ENCODE measurements at regions not wholly inside any gene's neighbourhood (a gene's known extent, or its start where the extent isn't known, plus 50 kb on each side); places are given as distances from the start of the nearest gene placed in this dataset.

- DNase-seq: no peak
These were observed 116.0 kb upstream of the SLC28A3 start for GRCh38 chr9:84456527-84456926.

DNA sequence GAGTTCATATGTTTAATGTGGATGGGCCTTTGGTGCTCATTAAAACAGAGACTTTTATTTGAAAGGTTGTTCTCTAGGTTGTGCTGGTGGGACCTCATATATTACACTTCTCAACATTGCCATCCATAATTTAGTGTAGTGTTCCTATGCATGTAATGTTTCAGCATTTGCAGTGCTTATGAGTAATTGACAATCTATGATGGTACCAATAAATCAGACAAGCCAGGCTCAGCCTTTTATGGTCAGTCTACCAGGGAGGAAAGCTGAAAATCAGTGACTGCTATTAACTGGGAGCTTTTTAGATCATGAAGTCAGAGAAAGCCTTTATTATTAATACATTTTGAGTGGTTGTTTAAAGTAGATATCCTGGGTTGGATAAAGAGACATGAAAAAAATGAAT, 120.1 kb upstream of the SLC28A3 start:
- no peak for DNase-seq

GRCh38 chr9:84463272-84463671, 122.7 kb upstream of the SLC28A3 start:
- no peak for DNase-seq

GRCh38 chr9:84466580-84467285, 126.2 kb upstream of the SLC28A3 start:
- no peak for DNase-seq

DNA sequence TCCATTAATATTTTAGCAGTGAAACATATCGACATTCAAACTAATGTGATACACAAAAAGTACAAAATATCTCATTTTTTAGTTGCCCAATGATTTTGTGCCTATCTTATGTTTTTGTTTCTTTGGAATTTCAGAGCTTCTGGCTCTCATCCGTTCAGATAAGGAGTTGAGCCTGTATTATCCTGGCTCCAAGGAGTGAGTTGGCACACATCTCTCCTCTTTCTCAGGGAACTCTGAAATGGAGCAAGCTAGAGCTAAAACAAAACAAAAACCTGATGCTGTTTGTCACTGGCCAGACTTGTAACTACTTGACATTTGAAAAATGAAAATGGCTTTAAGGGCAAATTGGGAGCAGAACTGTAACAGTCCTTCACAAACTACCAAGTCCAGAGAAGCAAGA, 131.3 kb upstream of the SLC28A3 start:
- no peak for DNase-seq

GRCh38 chr9:84478996-84479395, 138.4 kb upstream of the SLC28A3 start:
- no peak for DNase-seq

DNA sequence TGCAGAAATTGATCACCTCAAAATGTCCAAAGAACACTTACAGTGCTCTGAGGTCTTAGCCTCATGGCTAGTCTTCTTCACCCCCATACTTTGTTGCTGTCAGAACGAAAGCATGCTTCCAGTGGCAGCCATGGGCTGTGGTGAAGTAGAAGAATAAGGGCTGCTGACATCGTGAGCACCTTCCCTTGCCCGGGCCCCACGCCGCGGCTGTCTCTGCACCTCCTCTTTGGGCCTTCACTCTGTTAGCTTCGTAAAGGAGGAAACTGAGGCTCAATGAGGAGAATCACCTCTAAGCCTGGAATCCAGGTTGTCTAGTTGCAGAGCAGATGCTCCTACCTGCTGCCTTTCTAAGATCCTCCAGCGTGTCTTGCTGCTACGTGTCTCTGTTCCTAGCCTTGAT, 139.5 kb upstream of the SLC28A3 start:
- DNase-seq: no peak

DNA sequence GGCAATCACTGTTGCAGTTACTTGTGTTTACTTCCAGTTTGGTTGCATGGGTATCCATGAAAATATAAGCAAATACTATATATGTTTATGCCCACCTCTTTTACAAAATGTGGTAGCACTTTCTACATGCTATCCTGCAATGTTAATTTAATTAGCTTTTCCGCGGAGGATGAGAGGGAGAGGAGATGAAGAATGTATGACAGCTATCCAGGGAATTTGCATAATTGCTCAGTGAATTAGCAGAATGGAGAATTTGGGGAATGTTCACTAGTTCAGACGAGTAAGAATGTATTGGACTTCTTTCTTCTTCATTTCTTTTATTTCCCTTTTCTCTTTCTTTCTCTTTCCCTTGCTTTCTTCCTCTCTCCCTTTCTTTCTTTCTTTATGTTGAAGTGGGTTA, 140.7 kb upstream of the SLC28A3 start:
- DNase-seq: no peak

DNA sequence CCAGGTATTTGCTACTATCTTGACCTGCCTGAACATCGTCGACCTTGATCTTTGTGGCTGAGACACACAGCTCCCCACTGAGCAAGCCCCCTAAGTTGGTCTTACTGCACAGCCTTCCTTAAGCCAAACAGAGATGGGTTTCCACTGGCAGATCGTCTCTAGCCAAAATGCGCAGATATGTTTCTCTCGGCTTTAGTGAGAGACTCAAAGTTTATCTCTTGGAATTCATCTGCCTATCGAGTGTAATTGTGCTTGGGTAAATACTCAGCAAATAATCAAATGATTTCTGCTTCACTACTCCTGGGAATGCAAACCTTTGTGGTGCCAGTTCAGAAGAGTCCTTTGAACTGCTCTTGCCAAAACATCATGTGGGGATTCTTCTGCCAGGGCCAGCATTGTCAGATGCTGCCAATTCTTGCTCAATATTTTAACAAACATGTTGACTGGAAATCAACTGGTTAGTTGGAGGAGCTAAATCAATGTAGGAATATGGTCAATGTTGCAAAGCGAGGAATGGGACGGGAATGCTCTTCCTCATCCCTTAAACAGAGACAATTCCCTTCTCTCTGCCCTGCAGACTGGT, 141.2 kb upstream of the SLC28A3 start:
- no peak for DNase-seq

DNA sequence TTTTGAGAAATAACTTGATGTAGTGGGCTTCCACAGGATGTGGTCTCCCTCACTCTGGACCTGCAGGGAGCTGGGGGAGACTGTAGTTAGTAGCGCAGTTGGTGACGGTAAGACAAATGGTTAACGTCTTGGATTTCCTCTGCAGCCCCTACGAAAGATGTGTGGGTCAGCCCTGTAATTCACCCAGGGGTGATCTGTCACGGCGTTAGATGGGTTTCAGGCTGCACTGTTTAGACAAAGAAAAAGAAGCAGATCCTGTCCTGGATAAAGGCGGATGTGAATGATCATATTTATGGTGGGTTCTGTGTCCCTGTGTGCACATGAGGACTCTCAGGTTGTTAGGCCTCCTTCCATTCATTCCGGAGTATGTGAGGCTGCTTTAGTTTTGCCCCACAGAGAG, 142.0 kb upstream of the SLC28A3 start:
- no peak for DNase-seq

- no peak for DNase-seq
These were observed 143.6 kb upstream of the SLC28A3 start for GRCh38 chr9:84484172-84484571.

GRCh38 chr9:84485539-84485938, 145.0 kb upstream of the SLC28A3 start:
- no peak for DNase-seq

DNA sequence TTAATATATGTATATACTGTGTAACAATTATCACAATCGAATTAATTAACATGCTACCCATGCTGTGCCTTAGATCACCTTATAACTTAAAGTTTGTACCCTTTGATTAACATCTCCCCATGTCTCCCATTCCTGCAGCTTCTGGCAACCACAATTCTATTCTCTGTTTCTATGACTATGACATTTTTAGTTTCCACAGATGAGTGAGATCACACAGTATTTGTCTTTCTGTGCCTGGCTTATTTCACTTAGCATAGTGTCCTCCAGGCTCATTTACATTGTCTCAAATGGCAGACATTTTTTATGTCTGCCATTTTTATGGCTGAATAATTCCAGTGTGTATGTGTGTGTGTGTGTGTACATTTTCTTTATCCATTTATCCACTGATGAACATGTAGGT, 146.1 kb upstream of the SLC28A3 start:
- DNase-seq: no peak

DNA sequence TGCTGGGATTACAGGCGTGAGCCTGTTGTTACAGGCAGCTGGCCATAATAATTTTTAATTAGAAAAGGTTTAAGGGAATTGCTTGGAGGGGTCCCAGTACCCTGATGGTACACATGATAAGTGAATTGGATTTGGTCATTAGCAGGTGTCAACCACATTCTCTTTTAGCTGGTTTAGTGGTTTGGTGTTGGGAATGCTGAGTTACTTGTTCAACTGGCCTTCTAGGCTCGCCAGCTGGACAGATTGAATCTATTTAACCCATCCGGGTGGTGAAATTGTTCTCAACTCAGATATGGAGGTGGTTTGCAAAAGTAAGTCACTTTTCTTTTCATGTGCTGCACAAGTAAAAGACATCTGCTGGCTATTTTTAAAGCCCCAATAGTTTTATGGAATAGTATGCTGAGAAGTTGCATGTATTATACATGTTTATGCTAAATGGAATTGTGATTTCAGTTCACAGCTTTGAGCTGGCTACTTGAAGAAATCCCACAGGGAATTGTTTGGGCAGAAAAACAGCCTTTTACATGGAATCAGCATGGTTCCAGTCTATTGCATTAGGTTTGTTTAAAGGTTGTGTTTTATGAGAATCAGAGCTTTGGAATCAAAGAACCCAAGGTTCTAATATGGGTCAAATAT, 149.8 kb upstream of the SLC28A3 start:
- DNase-seq: no peak

DNA sequence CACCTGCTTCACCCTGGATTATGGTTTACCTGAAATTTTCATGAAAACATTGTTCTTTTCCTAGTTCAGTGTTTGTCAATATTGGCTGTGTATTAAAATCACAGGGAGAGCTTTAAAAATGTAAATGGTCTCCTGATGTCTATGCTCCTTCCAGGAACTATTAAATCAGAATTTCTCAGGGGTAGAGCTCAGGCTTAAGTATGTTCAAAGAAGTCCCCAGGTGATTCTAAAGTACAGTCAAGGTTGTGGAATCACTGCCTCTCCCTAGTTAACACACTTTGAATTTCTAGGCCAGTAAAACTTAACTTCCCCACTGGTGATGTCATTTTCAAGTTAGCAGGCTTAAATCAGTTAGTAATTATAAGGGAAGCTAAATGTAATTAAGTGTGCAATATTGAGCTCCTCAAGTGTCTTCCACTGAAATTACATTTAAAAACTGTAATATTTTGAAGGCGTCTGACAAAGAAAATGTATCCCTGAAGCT, 150.3 kb upstream of the SLC28A3 start:
- DNase-seq: no peak

- DNase-seq: no peak
These were observed 152.0 kb upstream of the SLC28A3 start for GRCh38 chr9:84492366-84493159.

GRCh38 chr9:84493284-84493947, 152.9 kb upstream of the SLC28A3 start:
- DNase-seq: no peak

- DNase-seq: no peak
These were observed 159.5 kb upstream of the SLC28A3 start for GRCh38 chr9:84499969-84500582.

GRCh38 chr9:84500826-84501225, 160.3 kb upstream of the SLC28A3 start:
- no peak for DNase-seq

GRCh38 chr9:84501587-84501986, 161.0 kb upstream of the SLC28A3 start:
- DNase-seq: no peak

- DNase-seq: no peak
These were observed 161.5 kb upstream of the SLC28A3 start for GRCh38 chr9:84502066-84502465.

- no peak for DNase-seq
These were observed 163.8 kb upstream of the SLC28A3 start for GRCh38 chr9:84504360-84504759.

- no peak for DNase-seq
These were observed 157.9 kb upstream of the NTRK2 start for GRCh38 chr9:84511651-84512050.
